ENCODE measurements at regions not wholly inside any gene's neighbourhood (a gene's known extent, or its start where the extent isn't known, plus 50 kb on each side); places are given as distances from the start of the nearest gene placed in this dataset.

DNA sequence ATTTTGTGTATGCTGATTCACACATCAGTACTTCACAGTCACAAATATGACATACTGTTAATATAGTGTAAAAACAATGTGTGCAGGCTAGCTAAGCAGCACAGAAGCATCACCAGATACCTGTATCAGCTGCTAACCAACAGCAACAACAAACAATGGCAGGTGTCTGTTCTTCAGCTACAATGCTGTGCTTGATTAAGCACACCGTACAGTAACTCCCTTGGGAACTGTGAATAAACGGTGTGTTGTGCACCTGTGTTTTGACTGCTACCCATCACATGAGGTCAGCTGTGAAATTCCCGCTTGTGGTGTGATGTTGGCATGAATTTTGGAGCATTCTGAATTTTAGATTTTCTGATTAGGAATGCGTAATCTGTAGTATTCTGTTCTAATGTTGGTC is 379.7 kb upstream of the FAT1 start:
- H3K27me3 ChIP-seq = no peaks in the 10 kb centered on the region
- H3K9me3 ChIP-seq = no peaks in the 10 kb centered on the region
- no peak overlapping the region for H3K27ac ChIP-seq
- H3K36me3 ChIP-seq = no peaks in the 10 kb centered on the region
- no peak overlapping the region for H3K4me3 ChIP-seq (ENCODE audit: low read depth in 1 of 2, low read length in 1 of 2)
- TF ChIP-seq CTCF (IDR thresholded peaks at IDR 0.05) = no peak
- no peaks in the 10 kb centered on the region for H3K4me1 ChIP-seq (ENCODE audit: control insufficient read depth in 1 of 2, insufficient read depth in 1 of 2, low read depth in 1 of 2, low read length in 1 of 2)

GRCh38 chr4:187108845-187109244 is 385.2 kb upstream of the FAT1 start:
- Histone ChIP-seq H3K9me3 (no peaks in the 10 kb centered on the region), H3K27me3 (no peaks in the 10 kb centered on the region), H3K4me1 (ENCODE audit: control insufficient read depth in 1 of 2, insufficient read depth in 1 of 2, low read depth in 1 of 2, low read length in 1 of 2) (no peaks in the 10 kb centered on the region), H3K27ac (no peak overlapping the region), H3K36me3 (no peaks in the 10 kb centered on the region), H3K4me3 (ENCODE audit: low read depth in 1 of 2, low read length in 1 of 2) (no peak overlapping the region)
- no peak for TF ChIP-seq CTCF (IDR thresholded peaks at IDR 0.05)

DNA sequence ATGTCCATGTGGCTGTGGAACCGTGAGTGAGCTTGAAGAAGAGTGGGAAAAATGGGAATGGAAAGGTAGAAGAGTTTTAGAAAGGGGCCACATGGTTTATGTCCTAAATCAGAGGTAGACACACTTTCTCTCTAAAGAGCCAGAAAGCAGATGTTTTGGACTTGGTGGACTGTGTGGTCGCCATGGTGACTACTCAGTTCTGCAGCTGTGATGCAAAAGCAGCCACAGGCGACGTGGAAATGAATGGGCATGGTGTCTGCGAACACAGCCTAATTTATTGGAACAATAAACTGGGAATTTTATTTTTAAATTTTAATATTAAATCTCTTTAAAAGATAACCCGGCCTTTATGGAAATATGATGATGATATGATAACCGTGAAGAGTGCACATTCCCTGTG is 386.0 kb upstream of the FAT1 start:
- H3K27me3 ChIP-seq = no peaks in the 10 kb centered on the region
- H3K27ac ChIP-seq = no peak overlapping the region
- no peaks in the 10 kb centered on the region for H3K4me1 ChIP-seq (ENCODE audit: control insufficient read depth in 1 of 2, insufficient read depth in 1 of 2, low read depth in 1 of 2, low read length in 1 of 2)
- TF ChIP-seq CTCF (IDR thresholded peaks at IDR 0.05) = no peak
- H3K9me3 ChIP-seq = no peaks in the 10 kb centered on the region
- H3K4me3 ChIP-seq (ENCODE audit: low read depth in 1 of 2, low read length in 1 of 2) = no peak overlapping the region
- no peaks in the 10 kb centered on the region for H3K36me3 ChIP-seq

DNA sequence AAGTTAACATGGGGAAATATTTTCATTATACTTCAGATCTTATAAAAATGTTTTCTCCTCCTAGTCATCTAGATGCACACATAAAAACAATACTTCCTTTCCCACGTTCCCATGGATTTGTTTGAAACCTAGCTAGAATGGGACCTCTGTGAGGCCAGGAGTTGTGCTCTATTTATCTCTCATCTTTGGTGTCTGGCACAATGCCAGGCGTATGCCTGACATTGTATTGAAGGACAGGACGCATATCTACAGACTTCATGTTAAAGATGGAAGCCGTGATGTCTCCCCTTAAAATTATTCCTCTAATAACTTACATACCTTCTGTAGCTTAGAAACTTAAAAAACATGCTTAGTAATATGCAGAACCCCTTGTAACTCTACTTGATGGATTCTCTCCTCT is 394.5 kb upstream of the FAT1 start:
- no peaks in the 10 kb centered on the region for H3K27me3 ChIP-seq

GRCh38 chr4:187118602-187119120 is 395.0 kb upstream of the FAT1 start:
- Histone ChIP-seq H3K9me3 (no peaks in the 10 kb centered on the region), H3K27me3 (no peaks in the 10 kb centered on the region), H3K36me3 (no peaks in the 10 kb centered on the region), H3K4me1 (ENCODE audit: control insufficient read depth in 1 of 2, insufficient read depth in 1 of 2, low read depth in 1 of 2, low read length in 1 of 2) (no peaks in the 10 kb centered on the region), H3K27ac (no peak overlapping the region), H3K4me3 (ENCODE audit: low read depth in 1 of 2, low read length in 1 of 2) (no peak overlapping the region)
- TF ChIP-seq CTCF (IDR thresholded peaks at IDR 0.05) = no peak

More for the DNA sequence above, 394.5 kb upstream of the FAT1 start:
- H3K4me3 ChIP-seq (ENCODE audit: low read depth in 1 of 2, low read length in 1 of 2) = no peak overlapping the region
- no peaks in the 10 kb centered on the region for H3K36me3 ChIP-seq
- TF ChIP-seq CTCF (IDR thresholded peaks at IDR 0.05) = no peak
- no peaks in the 10 kb centered on the region for H3K9me3 ChIP-seq
- no peak overlapping the region for H3K27ac ChIP-seq
- H3K4me1 ChIP-seq (ENCODE audit: control insufficient read depth in 1 of 2, insufficient read depth in 1 of 2, low read depth in 1 of 2, low read length in 1 of 2) = no peaks in the 10 kb centered on the region

DNA sequence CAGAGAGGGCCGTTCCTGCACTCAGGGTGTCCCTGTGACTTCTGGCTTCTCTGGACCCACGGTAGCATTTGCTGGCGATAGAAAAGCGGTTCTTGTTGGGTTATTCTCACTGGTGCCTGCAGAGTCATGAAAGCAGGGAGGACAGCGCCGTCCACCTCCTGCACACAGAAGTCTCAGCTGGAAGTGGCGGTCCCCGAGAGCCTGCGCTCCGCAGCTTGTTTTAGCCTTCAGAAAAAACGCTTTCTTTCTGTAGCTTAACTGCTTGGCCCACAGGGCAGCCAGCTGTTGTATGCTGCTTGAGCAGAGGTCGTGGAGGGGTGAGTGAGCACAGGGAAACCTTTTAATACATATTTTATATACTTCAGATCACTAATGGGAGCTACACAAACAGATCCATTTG is 400.7 kb upstream of the FAT1 start:
- Histone ChIP-seq H3K36me3 (no peaks in the 10 kb centered on the region), H3K4me3 (ENCODE audit: low read depth in 1 of 2, low read length in 1 of 2) (no peak overlapping the region), H3K4me1 (ENCODE audit: control insufficient read depth in 1 of 2, insufficient read depth in 1 of 2, low read depth in 1 of 2, low read length in 1 of 2) (no peaks in the 10 kb centered on the region), H3K27me3 (no peaks in the 10 kb centered on the region), H3K27ac (no peak overlapping the region), H3K9me3 (no peaks in the 10 kb centered on the region)
- TF ChIP-seq CTCF (IDR thresholded peaks at IDR 0.05) = no peak

Measured in neutrophil (primary cell).